MCF 10A (cell line): ENCODE measurements at regions not wholly inside any gene's neighbourhood (a gene's known extent, or its start where the extent isn't known, plus 50 kb on each side); places are given as distances from the start of the nearest gene placed in this dataset.

ENCODE experiments used
- BruUV-seq: library from RNA; stranded (reverse); fragments of 400-500 nt; replicated peaks from 2 replicates; lab custom pipeline; 2021; lab: Mats Ljungman, UMichigan
- CTCF ChIA-PET: fragments of 300-600 bp; sonication (Branson Sonifier 250); formaldehyde crosslinking; extraction: SDS; loops from one replicate; lab custom pipeline; 2021; ENCODE audit warnings: antibody characterized with exemption, inconsistent platforms; lab: Yijun Ruan, JAX
- POLR2A ChIA-PET: fragments of 300-600, 350-650 bp; sonication (Branson Sonifier 250); formaldehyde crosslinking; extraction: SDS; loops from one replicate; lab custom pipeline; 2020; ENCODE audit warnings: antibody characterized with exemption, inconsistent platforms; lab: Yijun Ruan, JAX
- DNase-seq: peaks from one replicate; pipeline ENCODE4 v3.0.0-alpha.2; 2018; ENCODE audit not compliant: unreplicated experiment
- H3K27ac Mint-ChIP-seq: one replicate; pipeline ENCODE4 v1.8.0; 2022; ENCODE audit warnings: mild to moderate bottlenecking, low read depth, mixed read lengths; ENCODE audit not compliant: unreplicated experiment
- H3K27me3 Mint-ChIP-seq: one replicate; pipeline ENCODE4 v1.8.0; 2022; ENCODE audit warnings: mixed read lengths; ENCODE audit not compliant: insufficient read depth, unreplicated experiment
- H3K36me3 Mint-ChIP-seq: one replicate; pipeline ENCODE4 v1.8.0; 2022; ENCODE audit warnings: mild to moderate bottlenecking, moderate library complexity, mixed read lengths; ENCODE audit not compliant: insufficient read depth, unreplicated experiment
- H3K4me1 Mint-ChIP-seq: one replicate; pipeline ENCODE4 v1.8.0; 2022; ENCODE audit warnings: mixed read lengths; ENCODE audit not compliant: insufficient read depth, unreplicated experiment
- H3K4me3 Mint-ChIP-seq: one replicate; pipeline ENCODE4 v1.8.0; 2022; ENCODE audit warnings: mild to moderate bottlenecking, moderate library complexity, mixed read lengths; ENCODE audit not compliant: unreplicated experiment
- H3K9me3 Mint-ChIP-seq: one replicate; pipeline ENCODE4 v1.8.0; 2022; ENCODE audit warnings: mixed read lengths; ENCODE audit not compliant: unreplicated experiment
- CTCF ChIP-seq: fragments of 200-600 bp; IDR thresholded peaks from one replicate; pipeline ENCODE4 v1.8.0; 2022; ENCODE audit warnings: antibody characterized with exemption, mild to moderate bottlenecking; ENCODE audit not compliant: unreplicated experiment
- intact Hi-C: fragments of 100-400 bp; cut with micrococcal nuclease; formaldehyde crosslinking; loops from 2 replicates; pipeline ENCODE4 v1.14.1; 2022

- no peak for DNase-seq
- Mint-ChIP-seq H3K4me3 (no peak overlapping the region), H3K27ac (no peak overlapping the region), H3K27me3 (no peaks in the 10 kb centered on the region), H3K36me3 (no peaks in the 10 kb centered on the region), H3K9me3 (no peaks in the 10 kb centered on the region), H3K4me1 (peaks cover 14% of the 10 kb centered on the region)
- ChIA-PET POLR2A (no interaction called here), CTCF (interaction anchor here (0.7 kb wide), 1 partner anchor 9 kb away, joined by 4 read pairs; no protein-coding TSS in a partner anchor)
- intact Hi-C loops: no loop called here
- TF ChIP-seq CTCF: no peak
- BruUV-seq: no TSS peak
These were observed 54.7 kb upstream of the PGM2 start for GRCh38 chr4:37771771-37772170.

DNA sequence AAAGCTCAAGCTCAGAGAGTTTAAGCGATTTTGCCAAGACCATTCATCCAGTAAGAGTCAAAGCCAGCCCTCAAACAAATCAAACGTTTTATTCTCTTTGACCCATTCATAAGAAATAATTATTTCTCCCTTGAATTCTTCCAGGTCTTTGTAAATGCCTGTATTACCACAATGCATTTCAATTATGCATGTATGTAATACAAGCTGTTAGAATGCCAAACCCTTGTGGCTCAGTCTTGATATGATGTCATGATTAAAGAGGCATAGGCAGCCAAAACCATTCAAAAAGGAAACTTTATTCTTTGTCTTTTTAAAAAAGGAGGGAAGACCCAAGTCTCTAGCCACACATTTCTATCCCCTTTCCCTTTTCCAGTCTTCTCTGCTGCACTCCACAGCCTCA, 56.5 kb upstream of the PGM2 start:
- no peak for DNase-seq
- Mint-ChIP-seq H3K36me3 (no peaks in the 10 kb centered on the region), H3K27me3 (no peaks in the 10 kb centered on the region), H3K4me3 (no peak overlapping the region), H3K4me1 (peaks cover 14% of the 10 kb centered on the region), H3K27ac (no peak overlapping the region), H3K9me3 (no peaks in the 10 kb centered on the region)
- BruUV-seq: no TSS peak
- intact Hi-C loops: no loop called here
- TF ChIP-seq CTCF: no peak
- ChIA-PET POLR2A (interaction anchor here (1.7 kb wide), 1 partner anchor 13 kb away, joined by 4 read pairs; no protein-coding TSS in a partner anchor), CTCF (interaction anchor here (0.5 to 1.0 kb wide), 3 partner anchors 24 to 321 kb away, joined by 3 to 5 read pairs (median 3); no protein-coding TSS in a partner anchor)

GRCh38 chr4:37769391-37769989, 57.0 kb upstream of the PGM2 start:
- CTCF ChIA-PET: interaction anchor here (0.5 to 1.0 kb wide), 2 partner anchors 25 to 85 kb away, joined by 3 to 5 read pairs; no protein-coding TSS in a partner anchor
- no peak overlapping the region for H3K4me3 Mint-ChIP-seq

More at GRCh38 chr4:37769391-37769989, 57.0 kb upstream of the PGM2 start:
- Mint-ChIP-seq H3K4me1 (peaks cover 14% of the 10 kb centered on the region), H3K36me3 (no peaks in the 10 kb centered on the region), H3K27ac (no peak overlapping the region), H3K27me3 (no peaks in the 10 kb centered on the region), H3K9me3 (no peaks in the 10 kb centered on the region)
- no peak for DNase-seq
- POLR2A ChIA-PET: interaction anchor here (1.7 kb wide), 1 partner anchor 12 kb away, joined by 4 read pairs; no protein-coding TSS in a partner anchor
- intact Hi-C loops: no loop called here
- no TSS peak for BruUV-seq
- no peak for TF ChIP-seq CTCF
